ENCODE measurements at regions not wholly inside any gene's neighbourhood (a gene's known extent, or its start where the extent isn't known, plus 50 kb on each side); places are given as distances from the start of the nearest gene placed in this dataset.

DNA sequence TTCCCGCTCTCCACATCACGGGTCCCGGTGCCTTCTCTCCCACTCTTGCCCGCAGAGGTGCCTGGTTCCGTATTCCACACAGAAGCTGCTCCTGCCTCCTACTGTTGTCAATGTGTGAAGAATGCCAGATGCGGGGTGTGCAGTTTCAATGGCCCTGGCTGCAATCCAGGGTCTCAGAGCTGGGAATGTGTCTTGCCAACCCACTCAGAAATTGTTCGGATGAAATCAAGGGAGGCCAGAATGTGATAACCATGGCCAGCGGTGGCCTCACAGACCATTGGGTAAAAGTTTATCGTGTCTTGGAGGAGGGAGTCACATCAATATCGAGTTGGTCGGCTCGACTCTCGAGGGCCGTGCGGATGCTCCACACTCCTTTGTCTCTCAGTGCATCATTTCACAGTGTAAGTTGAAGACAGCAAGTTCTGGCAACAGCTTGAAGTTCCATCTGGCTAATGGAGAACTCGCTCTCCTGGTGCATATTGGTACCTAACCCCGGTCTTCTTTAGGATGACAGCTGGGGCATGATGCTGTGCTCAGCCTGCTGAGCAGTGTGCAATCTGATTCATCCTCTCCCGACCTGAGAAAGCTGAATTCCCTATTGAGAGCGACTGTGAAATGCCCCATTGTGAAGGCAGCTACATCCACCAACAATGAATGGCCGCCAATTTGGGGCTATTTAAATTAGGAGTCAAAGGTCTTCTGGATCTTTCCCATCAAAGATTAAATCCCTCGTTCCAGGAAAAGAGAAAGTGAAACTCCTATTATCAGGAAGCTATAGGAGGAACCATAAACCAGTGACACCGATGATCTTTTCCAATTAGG is 389.0 kb downstream of the SOX11 start:
- ATAC-seq (no peak), DNase-seq (no peak)
- H3K4me1 ChIP-seq = no peaks in the 10 kb centered on the region
- no peaks in the 10 kb centered on the region for H3K9me3 ChIP-seq
- in situ Hi-C loops (cut with MboI; ENCODE audit: low sequenced_read_pairs in 4 of 4) = no loop called here
- no peak overlapping the region for H3K4me3 ChIP-seq
- H3K36me3 ChIP-seq = no peaks in the 10 kb centered on the region
- H3K27me3 ChIP-seq = no peaks in the 10 kb centered on the region
- TF ChIP-seq CTCF (IDR thresholded peaks at IDR 0.05 in 4 of 5, conservative IDR thresholded peaks at IDR 0.05 in 1 of 5) = no peak
- no peak for TF ChIP-seq POLR2A (IDR thresholded peaks at IDR 0.05)
- intact Hi-C loops (cut with DNase I; ENCODE audit: low total_unique reads) = no loop called here
- no peak overlapping the region for H3K27ac ChIP-seq

- Histone ChIP-seq H3K4me1 (no peaks in the 10 kb centered on the region), H3K27me3 (no peaks in the 10 kb centered on the region), H3K27ac (no peak overlapping the region), H3K36me3 (no peaks in the 10 kb centered on the region), H3K9me3 (no peaks in the 10 kb centered on the region), H3K4me3 (no peak overlapping the region)
- ATAC-seq (no peak), DNase-seq (no peak)
- in situ Hi-C loops (cut with MboI; ENCODE audit: low sequenced_read_pairs in 4 of 4) = no loop called here
- intact Hi-C loops (cut with DNase I; ENCODE audit: low total_unique reads) = no loop called here
- TF ChIP-seq POLR2A (IDR thresholded peaks at IDR 0.05) (no peak), CTCF (IDR thresholded peaks at IDR 0.05 in 4 of 5, conservative IDR thresholded peaks at IDR 0.05 in 1 of 5) (no peak)
These were observed 389.9 kb downstream of the SOX11 start for GRCh38 chr2:6081955-6082624.

GRCh38 chr2:6082625-6083018 is 390.4 kb downstream of the SOX11 start:
- no peak for ATAC-seq
- in situ Hi-C loops (cut with MboI; ENCODE audit: low sequenced_read_pairs in 4 of 4) = no loop called here
- Histone ChIP-seq H3K36me3 (no peaks in the 10 kb centered on the region), H3K27ac (no peak overlapping the region), H3K27me3 (no peaks in the 10 kb centered on the region), H3K4me3 (no peak overlapping the region), H3K4me1 (no peaks in the 10 kb centered on the region), H3K9me3 (no peaks in the 10 kb centered on the region)
- no peak for TF ChIP-seq CTCF (IDR thresholded peaks at IDR 0.05 in 4 of 5, conservative IDR thresholded peaks at IDR 0.05 in 1 of 5)
- TF ChIP-seq POLR2A (IDR thresholded peaks at IDR 0.05) = no peak
- intact Hi-C loops (cut with DNase I; ENCODE audit: low total_unique reads) = no loop called here
- DNase-seq = no peak

DNA sequence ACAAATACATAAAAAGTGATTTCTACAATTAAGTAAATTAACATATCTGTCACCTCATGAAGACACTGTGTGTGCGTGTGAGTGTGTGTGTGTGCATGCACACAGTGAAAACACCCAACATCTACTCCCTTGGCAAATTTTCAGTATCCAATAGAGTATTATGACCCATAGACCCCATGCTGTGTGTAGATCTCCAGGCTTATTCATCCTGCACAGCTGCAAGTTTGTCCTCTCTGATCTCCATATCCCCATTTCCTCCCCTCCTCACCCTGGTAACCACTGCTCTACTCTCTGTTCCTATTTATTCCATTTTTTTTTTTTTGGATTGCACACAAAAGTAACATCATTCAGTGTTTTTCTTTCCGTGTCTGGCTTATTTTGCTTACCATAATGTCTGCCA is 391.0 kb downstream of the SOX11 start:
- DNase-seq = no peak
- intact Hi-C loops (cut with DNase I; ENCODE audit: low total_unique reads) (no loop called here), in situ Hi-C loops (cut with MboI; ENCODE audit: low sequenced_read_pairs in 4 of 4) (no loop called here)
- Histone ChIP-seq H3K4me3 (no peak overlapping the region), H3K4me1 (no peaks in the 10 kb centered on the region), H3K27me3 (no peaks in the 10 kb centered on the region), H3K36me3 (no peaks in the 10 kb centered on the region), H3K27ac (no peak overlapping the region), H3K9me3 (no peaks in the 10 kb centered on the region)
- TF ChIP-seq POLR2A (IDR thresholded peaks at IDR 0.05) (no peak), CTCF (IDR thresholded peaks at IDR 0.05 in 4 of 5, conservative IDR thresholded peaks at IDR 0.05 in 1 of 5) (no peak)
- no peak for ATAC-seq

Data from gastrocnemius medialis (tissue), 4 donors.